Sigmoid colon (tissue), 3 donors: ENCODE measurements at regions not wholly inside any gene's neighbourhood (a gene's known extent, or its start where the extent isn't known, plus 50 kb on each side); places are given as distances from the start of the nearest gene placed in this dataset.

ENCODE experiments used
- CTCF ChIP-seq, 4 experiments: fragments of 450-650 bp in 3 of 4; fragments of 200-600 bp in 1 of 4; IDR thresholded peaks; one replicate each; pipeline ENCODE4 v1.5.1; 2016 to 2019; ENCODE audit warnings: antibody characterized with exemption in 4 of 4, mild to moderate bottlenecking in 3 of 4, moderate library complexity in 2 of 4
- POLR2A ChIP-seq, 2 donors: fragments of 450-650 bp; IDR thresholded peaks; one replicate each; pipeline ENCODE4 v1.6.1; 2016; ENCODE audit warnings: antibody characterized with exemption in 2 of 2, mild to moderate bottlenecking in 2 of 2, moderate library complexity in 2 of 2

DNA sequence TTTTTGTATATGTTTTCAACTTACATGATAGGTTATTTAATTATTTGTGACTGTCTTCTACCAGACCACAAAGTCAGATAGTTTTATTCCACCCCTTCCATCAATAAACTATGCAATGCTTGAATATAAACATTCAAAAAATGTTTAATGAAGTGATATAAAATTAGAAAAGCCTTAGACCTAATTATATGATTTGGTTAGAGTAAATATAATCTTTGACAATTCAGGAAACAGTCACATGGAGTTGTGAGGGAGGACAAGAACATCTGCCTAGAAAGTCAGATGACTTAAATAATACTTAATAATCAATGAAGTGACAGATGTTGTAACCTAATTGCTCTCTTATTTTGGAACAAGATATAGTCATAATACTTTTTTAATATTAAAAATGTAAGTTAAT is 710.3 kb downstream of the ZBBX start:
- TF ChIP-seq CTCF (IDR thresholded peaks at IDR 0.05), result no peak
- no peak for TF ChIP-seq POLR2A (IDR thresholded peaks at IDR 0.05)
